Endothelial cell of umbilical vein (primary cell): ENCODE measurements at regions not wholly inside any gene's neighbourhood (a gene's known extent, or its start where the extent isn't known, plus 50 kb on each side); places are given as distances from the start of the nearest gene placed in this dataset.

Source experiments
- BruUV-seq: library from RNA; stranded (reverse); fragments of 400-500 nt; replicated peaks from 2 replicates; lab custom pipeline; 2021; lab: Mats Ljungman, UMichigan
- CTCF ChIA-PET: fragments of 300-600, 350-600 bp; sonication (Branson Sonifier 250); formaldehyde crosslinking; loops from one replicate; lab custom pipeline; 2021; ENCODE audit warnings: antibody characterized with exemption, inconsistent platforms; lab: Charles Lee
- POLR2A ChIA-PET: fragments of 300-600, 350-600 bp; sonication (Branson Sonifier 250); formaldehyde crosslinking; loops from one replicate; lab custom pipeline; 2021; ENCODE audit warnings: antibody characterized with exemption, inconsistent platforms; lab: Charles Lee
- DNase-seq: peaks from one replicate; pipeline ENCODE4 v3.0.0-alpha.2; 2011; ENCODE audit warnings: low read depth, low spot score
- FAIRE-seq: peaks from 2 replicates; lab custom pipeline; 2011; peaks lifted over from hg19 to GRCh38; lab: Jason Lieb, UNC
- H2AFZ ChIP-seq: 2 replicates; pipeline ENCODE4 v1.6.0; 2012; ENCODE audit warnings: low read depth, low read length, control low read depth, inconsistent platforms
- H3K27ac ChIP-seq: 2 replicates; pipeline ENCODE4 v1.5.1; 2011; ENCODE audit warnings: low read depth, mild to moderate bottlenecking, control low read depth, low read length, moderate library complexity; ENCODE audit not compliant: insufficient read depth
- H3K27me3 ChIP-seq, 2 experiments: 2 replicates each; pipeline versions ENCODE4 v1.6.0 to v1.6.1; 2011; ENCODE audit warnings: low read length in 2 of 2, mixed read lengths in 1 of 2; ENCODE audit not compliant: control insufficient read depth in 2 of 2, insufficient read depth in 2 of 2
- H3K36me3 ChIP-seq, 2 experiments: 2 replicates in 1 of 2; 3 replicates in 1 of 2; pipeline ENCODE4 v1.5.1; 2011; ENCODE audit warnings: low read length in 2 of 2, mild to moderate bottlenecking in 1 of 2, moderate library complexity in 1 of 2; ENCODE audit not compliant: control insufficient read depth in 2 of 2, insufficient read depth in 2 of 2; ENCODE audit errors: extremely low read depth in 1 of 2
- H3K4me1 ChIP-seq: 3 replicates; pipeline ENCODE4 v1.5.1; 2011; ENCODE audit warnings: mild to moderate bottlenecking, low read length; ENCODE audit not compliant: control insufficient read depth, insufficient read depth; ENCODE audit errors: extremely low read depth
- H3K4me2 ChIP-seq: 2 replicates; pipeline ENCODE4 v1.6.1; 2011; ENCODE audit warnings: low read length, control low read depth, mixed read lengths; ENCODE audit not compliant: insufficient read depth
- H3K4me3 ChIP-seq, 3 experiments: fragments of 200-600 bp in 1 of 3; sonication (generic), shearing (Covaris generic) in 1 of 3; replicated peaks in 1 of 3; 2 replicates each; pipeline ENCODE4 v1.5.1; 2011 to 2016; ENCODE audit warnings: control low read depth in 3 of 3, low read length in 3 of 3, mild to moderate bottlenecking in 2 of 3, inconsistent platforms in 1 of 3, low read depth in 1 of 3, moderate library complexity in 1 of 3; ENCODE audit not compliant: insufficient read depth in 1 of 3
- H3K79me2 ChIP-seq: 2 replicates; pipeline ENCODE4 v1.6.0; 2012; ENCODE audit warnings: low read length, inconsistent platforms; ENCODE audit not compliant: control insufficient read depth, insufficient read depth
- H3K9ac ChIP-seq: replicated peaks from 2 replicates; pipeline ENCODE3; 2011; ENCODE audit warnings: low read length, control low read depth; ENCODE audit not compliant: insufficient read depth; ENCODE audit errors: extremely low read depth
- H3K9me1 ChIP-seq: replicated peaks from 3 replicates; pipeline ENCODE4 v1.6.0; 2011; ENCODE audit warnings: mild to moderate bottlenecking, low read length; ENCODE audit not compliant: control insufficient read depth, insufficient read depth; ENCODE audit errors: extremely low read depth
- H3K9me3 ChIP-seq: replicated peaks from 2 replicates; pipeline ENCODE4 v1.5.1; 2012; ENCODE audit warnings: low read length, inconsistent platforms; ENCODE audit not compliant: control insufficient read depth, insufficient read depth
- H4K20me1 ChIP-seq: replicated peaks from 2 replicates; pipeline ENCODE3; 2011; ENCODE audit warnings: mild to moderate bottlenecking, low read length; ENCODE audit not compliant: control insufficient read depth, insufficient read depth; ENCODE audit errors: extremely low read depth
- CTCF ChIP-seq, 2 donors: IDR thresholded peaks; 1 replicate in 1 of 2; 2 replicates in 1 of 2; pipeline ENCODE4 v1.5.1; 2011; ENCODE audit warnings: low read length in 2 of 2, mild to moderate bottlenecking in 2 of 2, moderate library complexity in 2 of 2, control low read depth in 1 of 2, inconsistent platforms in 1 of 2, low read depth in 1 of 2; ENCODE audit not compliant: insufficient read depth in 1 of 2; ENCODE audit errors: extremely low read depth in 1 of 2
- EZH2 ChIP-seq: IDR thresholded peaks from 2 replicates; pipeline ENCODE4 v1.6.1; 2012; ENCODE audit warnings: borderline replicate concordance, low read depth, mild to moderate bottlenecking, moderate library complexity, low read length, inconsistent platforms; ENCODE audit not compliant: severe bottlenecking
- FOS ChIP-seq: IDR thresholded peaks from 2 replicates; pipeline ENCODE4 v1.6.1; 2011; ENCODE audit warnings: mild to moderate bottlenecking, low read length, moderate library complexity, borderline replicate concordance; ENCODE audit not compliant: insufficient read depth
- GATA2 ChIP-seq: IDR thresholded peaks from 2 replicates; pipeline ENCODE4 v1.7.0; 2011; ENCODE audit warnings: low read depth, mild to moderate bottlenecking, moderate library complexity, mixed read lengths, low read length; ENCODE audit not compliant: insufficient read length, insufficient read depth
- JUN ChIP-seq: IDR thresholded peaks from 2 replicates; pipeline ENCODE4 v1.6.1; 2011; ENCODE audit warnings: borderline replicate concordance, low read depth; ENCODE audit not compliant: insufficient read length, insufficient read depth
- MAX ChIP-seq: IDR thresholded peaks from 2 replicates; pipeline ENCODE4 v1.6.1; 2011; ENCODE audit not compliant: insufficient read depth, insufficient read length
- MYC ChIP-seq: IDR thresholded peaks from one replicate; pipeline ENCODE4 v1.6.1; 2011; ENCODE audit warnings: mild to moderate bottlenecking, low read depth, low read length
- POLR2A ChIP-seq: IDR thresholded peaks from 2 replicates; pipeline ENCODE4 v1.6.1; 2012; ENCODE audit warnings: low read depth, mild to moderate bottlenecking, control low read depth, low read length
- POLR2AphosphoS5 ChIP-seq: IDR thresholded peaks from 2 replicates; pipeline ENCODE4 v1.6.1; 2012; ENCODE audit warnings: low read depth, mild to moderate bottlenecking, control low read depth, low read length, moderate library complexity; ENCODE audit not compliant: insufficient read depth
- dilution Hi-C: fragments of 300-500 bp; cut with MboI; formaldehyde crosslinking; loops from one replicate; pipeline ENCODE4 v1.15.0; 2019; ENCODE audit warnings: low sequenced_read_pairs; ENCODE audit not compliant: extremely low pct_ligation_motif_present
- intact Hi-C: fragments of 100-400 bp; cut with micrococcal nuclease; formaldehyde crosslinking; loops from one replicate; pipeline ENCODE4 v1.10.0; 2022

GRCh38 chr11:26204101-26204500 lies 127.8 kb upstream of the ANO3 start:
- intact Hi-C loops (no loop called here), dilution Hi-C loops (no loop called here)
- Histone ChIP-seq H3K36me3 (no peaks in the 10 kb centered on the region), H3K9me1 (no peaks in the 10 kb centered on the region), H3K4me3 (no peak overlapping the region), H3K4me1 (no peaks in the 10 kb centered on the region), H2AFZ (no peak overlapping the region), H3K27ac (no peak overlapping the region), H4K20me1 (no peaks in the 10 kb centered on the region), H3K4me2 (no peak overlapping the region), H3K9ac (no peak overlapping the region), H3K27me3 (no peaks in the 10 kb centered on the region), H3K79me2 (no peaks in the 10 kb centered on the region), H3K9me3 (no peaks in the 10 kb centered on the region)
- DNase-seq (no peak), FAIRE-seq (no peak)
- BruUV-seq: no TSS peak
- ChIA-PET POLR2A (no interaction called here), CTCF (no interaction called here)
- TF ChIP-seq POLR2AphosphoS5 (no peak), CTCF (IDR thresholded peaks at IDR 0.05; ENCODE audit: extremely low read depth in 1 of 2, insufficient read depth in 1 of 2, low read depth in 1 of 2, low read length in 2 of 2) (no peak), MAX (no peak), FOS (no peak), POLR2A (no peak), EZH2 (no peak), MYC (no peak), JUN (no peak), GATA2 (no peak)
